Jurkat, Clone E6-1 (cell line): ENCODE measurements at regions not wholly inside any gene's neighbourhood (a gene's known extent, or its start where the extent isn't known, plus 50 kb on each side); places are given as distances from the start of the nearest gene placed in this dataset.

ENCODE experiments used
- DNase-seq: peaks from one replicate; pipeline ENCODE4 v3.0.0-alpha.2; 2011; ENCODE audit warnings: low read depth, low spot score
- H3K4me3 ChIP-seq: 2 replicates; pipeline ENCODE4 v1.5.1; 2011; ENCODE audit warnings: mild to moderate bottlenecking, low read length, control low read depth, moderate library complexity

DNA sequence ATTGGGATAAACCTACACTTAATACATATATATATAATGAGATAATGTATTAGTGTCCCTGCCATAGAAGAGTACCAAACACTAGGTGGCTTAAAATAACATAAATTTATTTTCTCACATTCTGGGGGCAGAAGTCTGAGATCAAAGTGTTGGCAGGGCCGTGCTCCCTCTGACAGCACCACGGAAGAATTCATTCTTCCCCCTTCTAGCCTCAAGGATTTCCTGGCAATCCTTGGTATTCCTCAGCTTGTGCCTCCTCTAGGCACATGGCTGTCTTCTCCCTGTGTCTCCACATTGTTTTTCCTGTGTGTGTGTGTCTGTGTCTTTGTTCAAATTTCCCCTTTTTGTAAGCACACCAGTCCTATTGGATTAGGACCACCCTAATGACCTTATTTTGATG, 115.2 kb upstream of the AGBL1 start:
- no peak overlapping the region for H3K4me3 ChIP-seq
- no peak for DNase-seq

DNA sequence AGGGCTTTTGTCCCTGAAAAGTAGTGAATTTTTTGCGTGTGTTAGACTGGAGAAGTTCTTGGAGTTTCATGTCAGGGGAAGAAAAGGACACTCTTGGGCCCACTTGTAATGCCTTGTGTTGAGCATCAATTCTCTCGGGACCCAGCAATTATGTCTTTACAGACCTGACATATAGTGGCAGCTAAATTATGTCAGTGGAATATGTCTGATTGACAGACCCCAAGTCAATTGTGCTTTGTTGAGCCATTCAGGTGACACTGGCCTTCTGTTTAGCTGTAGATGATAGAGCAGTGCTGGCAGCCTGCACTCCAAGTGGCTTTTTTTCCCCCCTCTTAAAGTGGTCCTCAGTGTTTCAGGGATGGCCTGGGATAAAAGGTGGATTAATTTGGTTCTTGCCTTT, 112.1 kb upstream of the AGBL1 start:
- no peak for DNase-seq
- H3K4me3 ChIP-seq, result no peak overlapping the region

- DNase-seq, result no peak
- H3K4me3 ChIP-seq, result no peak overlapping the region
Measured at GRCh38 chr15:85972805-85973540, 106.7 kb upstream of the AGBL1 start.

DNA sequence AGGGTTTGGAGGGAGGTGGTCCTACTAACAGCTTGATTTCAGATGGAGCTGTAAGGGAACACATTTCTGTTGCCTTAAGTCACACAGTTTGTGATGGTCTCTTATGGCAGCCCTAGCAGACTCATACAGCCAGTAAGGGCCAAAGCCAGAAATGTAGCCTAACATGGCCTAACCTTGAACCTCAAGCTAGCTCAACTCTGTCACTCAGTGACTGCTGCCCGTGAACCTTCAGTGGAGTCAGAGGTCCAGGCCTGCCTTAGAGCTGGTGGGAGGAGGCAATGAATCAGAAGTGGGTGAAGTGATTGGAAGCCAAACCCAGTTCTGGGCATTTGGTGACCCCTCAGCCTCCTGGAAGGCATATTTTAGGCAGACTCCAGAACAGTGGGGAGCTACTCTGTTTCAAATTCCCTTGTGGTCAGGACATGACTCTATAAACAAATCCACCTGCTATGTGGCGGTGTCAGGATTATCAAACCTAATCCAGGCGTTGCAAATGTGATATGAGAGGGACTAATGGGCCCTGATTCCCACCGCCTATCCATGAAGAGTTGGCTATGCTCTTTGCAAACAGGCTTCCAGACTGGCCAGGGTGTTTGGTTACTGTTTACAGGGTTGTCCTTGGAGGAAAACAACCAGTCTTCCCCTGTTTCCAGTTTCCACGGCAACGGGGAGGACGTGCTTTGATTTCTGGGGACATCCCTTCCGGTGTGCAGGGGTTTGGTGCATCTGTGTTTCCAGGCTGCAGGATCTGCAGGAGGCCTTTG, 105.9 kb upstream of the AGBL1 start:
- no peak for DNase-seq
- no peak overlapping the region for H3K4me3 ChIP-seq

GRCh38 chr15:85974348-85974705, 105.3 kb upstream of the AGBL1 start:
- no peak overlapping the region for H3K4me3 ChIP-seq

DNA sequence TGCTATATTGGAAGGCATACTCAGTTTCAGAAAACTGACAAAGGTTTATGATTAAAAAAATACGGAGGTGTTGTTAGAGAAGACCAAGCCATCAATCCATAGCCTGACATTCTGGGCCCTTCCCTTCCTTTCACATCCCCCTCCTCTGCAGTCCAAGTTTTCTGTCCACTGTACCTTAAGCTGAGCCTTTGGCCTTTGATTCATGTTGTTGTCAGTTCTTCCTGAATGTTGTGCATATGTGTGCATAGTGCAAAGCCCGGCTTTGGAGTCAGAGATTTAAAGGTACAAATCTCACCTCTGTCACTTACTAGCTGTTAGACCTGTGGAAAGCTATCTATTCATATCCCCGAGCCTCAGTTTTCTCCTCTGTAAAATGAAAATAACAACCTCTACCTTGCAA, 104.9 kb upstream of the AGBL1 start:
- H3K4me3 ChIP-seq, result no peak overlapping the region
- DNase-seq, result no peak

More at GRCh38 chr15:85974348-85974705, 105.3 kb upstream of the AGBL1 start:
- no peak for DNase-seq

- DNase-seq, result no peak
- no peak overlapping the region for H3K4me3 ChIP-seq
Measured at GRCh38 chr15:85976102-85976501, 103.6 kb upstream of the AGBL1 start.

DNA sequence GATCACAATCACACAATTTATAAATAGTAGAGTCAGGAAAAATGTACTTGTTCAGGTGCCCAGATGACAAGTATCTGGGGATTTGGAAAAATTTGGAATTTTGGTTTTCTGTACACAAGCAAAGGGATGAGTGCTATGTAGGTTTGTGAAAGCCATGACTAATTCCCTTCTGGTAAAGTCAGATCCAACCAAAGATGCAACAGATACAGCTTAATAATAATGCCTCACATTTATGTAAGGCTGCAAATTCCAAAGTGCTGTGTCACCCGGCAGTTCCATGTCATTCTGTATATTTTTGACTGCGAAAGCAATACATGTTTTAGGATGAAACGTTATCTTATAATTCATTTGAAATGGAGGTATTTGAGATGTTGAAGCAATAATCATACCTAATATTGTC, 102.7 kb upstream of the AGBL1 start:
- no peak for DNase-seq
- H3K4me3 ChIP-seq, result no peak overlapping the region

- DNase-seq, result peak; percentile 74
- no peak overlapping the region for H3K4me3 ChIP-seq
Measured at GRCh38 chr15:85977586-85977985, 102.1 kb upstream of the AGBL1 start.

DNA sequence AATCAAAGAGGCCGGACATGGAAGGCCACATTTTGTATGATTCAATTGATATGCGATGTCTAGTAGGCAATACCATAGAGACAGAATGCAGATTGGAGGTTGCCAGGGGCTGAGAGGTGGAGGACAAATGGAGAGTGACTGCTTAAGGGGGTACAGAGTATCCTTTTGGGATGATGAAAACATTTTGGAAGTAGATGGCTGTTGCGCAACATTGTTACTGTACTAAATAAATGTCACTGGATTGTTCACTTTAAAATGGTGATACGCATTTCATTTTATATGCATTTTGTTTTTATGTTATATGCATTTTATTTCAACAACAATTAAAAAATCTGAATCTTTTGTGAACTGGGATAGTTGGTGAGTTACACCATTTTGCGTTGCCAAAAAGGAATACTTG, 99.7 kb upstream of the AGBL1 start:
- no peak for DNase-seq
- no peak overlapping the region for H3K4me3 ChIP-seq

- no peak overlapping the region for H3K4me3 ChIP-seq
- no peak for DNase-seq
Measured at GRCh38 chr15:85980946-85981345, 98.7 kb upstream of the AGBL1 start.

DNA sequence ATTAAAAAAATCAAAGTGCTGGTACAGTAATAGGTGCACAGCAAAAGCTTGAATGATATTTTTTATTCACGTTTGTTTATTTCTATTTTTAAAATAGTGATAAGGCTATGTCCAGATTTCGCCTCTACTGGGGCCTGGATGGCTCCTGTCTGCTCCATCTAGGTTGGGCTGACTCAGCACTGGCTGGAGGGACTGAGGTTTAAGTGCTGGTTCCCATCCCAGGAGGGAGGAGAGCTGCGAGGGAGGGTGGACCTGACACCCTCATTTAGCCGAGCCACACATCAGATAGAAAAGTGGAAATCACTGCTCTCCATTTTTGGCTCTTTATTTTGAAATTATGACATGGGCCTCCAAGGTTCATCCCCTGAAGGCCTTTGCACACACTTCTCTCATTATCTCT, 95.4 kb upstream of the AGBL1 start:
- H3K4me3 ChIP-seq, result no peak overlapping the region
- no peak for DNase-seq

GRCh38 chr15:85986116-85986515, 93.6 kb upstream of the AGBL1 start:
- DNase-seq, result no peak
- H3K4me3 ChIP-seq, result no peak overlapping the region

DNA sequence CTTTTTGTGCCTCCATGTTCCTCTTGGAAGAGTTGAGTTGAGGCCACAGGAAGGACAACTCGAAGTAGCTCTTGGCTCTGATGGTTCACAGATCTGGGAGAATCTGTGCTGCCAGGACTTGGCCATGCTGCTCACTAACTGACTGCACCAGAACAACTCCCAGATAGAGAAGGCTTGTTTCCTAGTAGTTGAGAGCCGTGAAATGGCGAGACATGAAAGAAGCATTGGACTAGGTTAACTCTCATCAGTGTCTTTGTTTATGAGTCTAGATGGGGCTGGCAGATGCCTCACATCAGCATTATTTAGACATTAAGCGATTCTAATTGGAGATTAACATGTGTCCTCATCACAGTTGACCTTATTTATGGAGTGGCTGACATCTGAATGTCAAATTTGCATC, 92.9 kb upstream of the AGBL1 start:
- DNase-seq, result no peak
- no peak overlapping the region for H3K4me3 ChIP-seq

- no peak for DNase-seq
Measured at GRCh38 chr15:85988741-85989140, 90.9 kb upstream of the AGBL1 start.

GRCh38 chr15:85992224-85992623, 87.4 kb upstream of the AGBL1 start:
- no peak overlapping the region for H3K4me3 ChIP-seq
- no peak for DNase-seq

More at GRCh38 chr15:85988741-85989140, 90.9 kb upstream of the AGBL1 start:
- no peak overlapping the region for H3K4me3 ChIP-seq

DNA sequence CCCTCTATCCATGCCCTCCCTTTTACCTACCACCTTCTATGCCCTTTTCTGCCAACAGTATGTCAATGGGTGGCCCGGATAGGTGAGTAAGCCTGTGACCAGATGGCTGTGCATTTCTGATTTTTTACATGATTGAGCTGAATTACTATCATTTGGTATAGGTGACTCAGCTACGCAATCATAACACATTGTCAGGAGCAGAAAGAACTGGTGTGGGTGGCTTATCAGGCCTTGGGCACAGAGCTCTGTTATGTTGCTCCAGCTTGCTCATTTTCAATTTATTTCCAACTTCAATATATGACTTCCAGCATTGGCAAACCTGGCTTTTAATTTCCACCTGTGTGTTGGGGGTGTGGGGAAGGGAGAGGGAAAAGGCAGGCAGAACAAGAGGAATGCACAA, 86.6 kb upstream of the AGBL1 start:
- H3K4me3 ChIP-seq, result no peak overlapping the region
- no peak for DNase-seq

DNA sequence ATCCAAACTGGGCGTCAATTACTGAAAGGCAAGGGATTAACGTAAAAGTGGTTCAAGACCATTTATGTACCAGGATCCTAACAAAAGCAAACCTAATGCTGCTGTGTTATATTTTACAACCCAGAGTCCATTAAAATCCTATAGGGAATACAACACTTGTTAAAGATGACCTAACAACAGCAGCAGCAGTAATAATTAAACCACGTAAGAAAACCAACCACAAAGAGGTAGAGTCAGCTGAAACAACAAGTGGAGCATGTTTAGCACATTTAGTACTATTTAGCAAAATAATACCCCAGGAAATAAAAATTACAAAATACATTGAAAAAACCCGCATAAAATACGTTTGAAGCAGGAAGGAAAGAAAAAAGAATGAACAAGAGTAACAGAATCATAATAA, 82.1 kb upstream of the AGBL1 start:
- DNase-seq, result no peak
- no peak overlapping the region for H3K4me3 ChIP-seq

DNA sequence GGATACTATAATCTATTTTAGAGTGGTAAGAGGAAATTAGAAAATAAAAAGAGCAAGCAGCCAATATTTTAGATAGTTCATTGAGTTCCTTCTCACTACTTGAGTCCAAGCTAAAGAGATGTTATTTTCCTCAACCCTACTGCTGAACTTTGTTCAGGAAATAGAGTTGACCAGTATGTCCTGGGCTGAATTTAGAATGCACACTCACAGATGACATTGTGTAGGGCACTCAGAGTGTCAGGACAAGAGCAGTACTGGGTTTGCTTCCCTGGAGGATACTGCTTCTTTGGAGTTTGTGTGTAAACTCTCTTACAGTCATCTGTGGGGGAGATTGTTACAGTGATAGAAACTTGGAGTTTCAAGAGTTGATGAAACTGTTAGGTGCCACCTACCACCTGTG, 80.0 kb upstream of the AGBL1 start:
- no peak overlapping the region for H3K4me3 ChIP-seq
- no peak for DNase-seq

GRCh38 chr15:86001200-86001599, 78.5 kb upstream of the AGBL1 start:
- DNase-seq, result peak; percentile 36
- H3K4me3 ChIP-seq, result no peak overlapping the region

GRCh38 chr15:86002444-86002843, 77.2 kb upstream of the AGBL1 start:
- H3K4me3 ChIP-seq, result no peak overlapping the region

More at GRCh38 chr15:86002444-86002843, 77.2 kb upstream of the AGBL1 start:
- DNase-seq, result no peak
